Stimulated activated naive B cell treated with anti-CD40 and anti-IgM and Interleukin-4, amounts not matched to agents 10 μg/mL and 1 μg/mL and 100 μg/mL, for 72 hours (primary cell): ENCODE measurements at regions not wholly inside any gene's neighbourhood (a gene's known extent, or its start where the extent isn't known, plus 50 kb on each side); places are given as distances from the start of the nearest gene placed in this dataset.

Experiments
- ATAC-seq, 2 donors: fragments of 150-1000 bp; cut with Tn5 transposase; replicated peaks; 2 replicates each; pipeline ENCODE4 v1.10.0; 2021; ENCODE audit warnings: moderate library complexity in 1 of 2
- DNase-seq: peaks from one replicate; pipeline ENCODE4 v3.0.0; 2021
- H3K27ac Mint-ChIP-seq: one replicate; pipeline ENCODE4 v1.8.0; 2022; ENCODE audit warnings: mild to moderate bottlenecking, mixed read lengths
- H3K27me3 Mint-ChIP-seq, 2 donors: one replicate each; pipeline ENCODE4 v1.8.0; 2022; ENCODE audit warnings: mixed read lengths in 2 of 2
- H3K36me3 Mint-ChIP-seq, 2 donors: one replicate each; pipeline ENCODE4 v1.8.0; 2022; ENCODE audit warnings: mixed read lengths in 2 of 2, mild to moderate bottlenecking in 1 of 2
- H3K4me1 Mint-ChIP-seq, 2 donors: one replicate each; pipeline ENCODE4 v1.8.0; 2022; ENCODE audit warnings: mixed read lengths in 2 of 2, mild to moderate bottlenecking in 1 of 2
- H3K4me3 Mint-ChIP-seq, 2 donors: one replicate each; pipeline ENCODE4 v1.8.0; 2022; ENCODE audit warnings: mild to moderate bottlenecking in 2 of 2, mixed read lengths in 2 of 2, moderate library complexity in 1 of 2
- H3K9me3 Mint-ChIP-seq, 2 donors: one replicate each; pipeline ENCODE4 v1.8.0; 2022; ENCODE audit warnings: mixed read lengths in 2 of 2, mild to moderate bottlenecking in 1 of 2

DNA sequence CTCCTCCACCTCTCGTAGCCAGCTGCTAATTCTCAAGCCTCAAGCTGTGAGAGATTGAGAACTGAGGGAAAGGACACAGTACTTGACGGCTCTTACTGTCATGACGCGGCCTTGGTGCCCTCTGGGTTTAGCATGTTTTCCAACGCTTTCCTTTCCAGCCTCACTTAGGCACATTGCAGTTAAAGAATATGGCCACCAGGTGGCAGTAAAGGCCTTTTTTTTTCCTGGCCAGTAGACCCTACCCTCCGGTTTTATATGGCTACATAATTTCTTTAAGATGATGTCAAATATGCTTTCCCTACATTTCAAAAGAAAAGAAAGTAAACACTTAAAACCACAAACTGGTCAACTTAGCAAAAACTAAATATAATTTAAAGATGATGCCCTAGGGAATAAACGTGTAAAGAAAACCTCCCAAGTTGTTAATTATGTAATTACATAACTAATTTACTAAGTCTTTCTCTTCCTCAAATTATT is 56.8 kb upstream of the PRDX6 start:
- peak overlapping the region; percentile 92 for H3K27ac Mint-ChIP-seq
- peaks cover 43 to 65% of the 10 kb centered on the region in 2 donors for H3K4me1 Mint-ChIP-seq
- peaks cover 0 to 4% of the 10 kb centered on the region in 2 donors for H3K9me3 Mint-ChIP-seq
- peak overlapping the region in 1 of 2 donors; percentile 61 for H3K4me3 Mint-ChIP-seq
- peaks cover 15 to 26% of the 10 kb centered on the region in 2 donors for H3K36me3 Mint-ChIP-seq
- no peak for DNase-seq
- peak; percentile 17 to 19 for ATAC-seq
- H3K27me3 Mint-ChIP-seq, result no peaks in the 10 kb centered on the region

DNA sequence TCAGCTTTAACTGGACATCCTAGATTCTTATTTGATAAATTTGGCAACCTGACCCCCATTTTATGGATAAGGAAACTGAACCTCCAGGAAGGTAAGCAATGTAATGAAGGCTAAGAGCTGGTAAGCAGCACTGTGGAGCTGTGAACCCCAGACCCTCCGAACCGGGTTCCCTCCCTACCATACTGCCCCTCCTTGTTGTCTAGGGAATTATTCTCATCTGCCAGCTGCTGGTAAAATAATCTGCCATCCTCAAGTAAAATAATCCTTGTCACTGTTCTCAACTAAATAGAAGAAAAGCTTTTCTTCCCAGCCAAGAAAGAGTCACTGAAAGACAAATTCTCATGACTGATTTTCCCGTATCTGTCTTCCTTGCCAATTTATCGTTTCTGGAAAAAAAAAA is 55.8 kb upstream of the PRDX6 start:
- H3K27ac Mint-ChIP-seq, result no peak overlapping the region
- no peak for DNase-seq
- peaks cover 11 to 20% of the 10 kb centered on the region in 2 donors for H3K36me3 Mint-ChIP-seq
- peaks cover 0 to 1% of the 10 kb centered on the region in 2 donors for H3K9me3 Mint-ChIP-seq
- ATAC-seq, result no peak
- H3K27me3 Mint-ChIP-seq, result no peaks in the 10 kb centered on the region
- no peak overlapping the region for H3K4me3 Mint-ChIP-seq
- H3K4me1 Mint-ChIP-seq, result peaks cover 34 to 56% of the 10 kb centered on the region in 2 donors

DNA sequence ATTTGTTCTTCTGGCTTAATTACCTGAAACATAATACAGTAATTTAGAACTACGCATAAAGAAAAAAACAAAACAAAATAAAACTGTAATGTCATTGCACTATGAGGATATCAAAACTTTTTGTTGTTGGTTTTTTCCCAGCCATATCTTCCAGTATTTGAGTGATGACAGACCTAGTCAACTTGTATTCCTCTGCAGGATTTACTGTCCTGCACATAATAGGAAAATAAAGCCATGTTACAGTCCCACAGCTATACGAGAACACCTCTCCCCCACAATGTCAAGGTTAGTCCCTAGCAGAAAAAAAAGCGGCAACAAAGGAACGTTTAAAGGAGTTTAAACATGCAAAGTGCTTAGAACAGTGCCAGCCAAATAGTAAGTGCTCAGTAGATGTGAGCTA is 55.3 kb upstream of the PRDX6 start:
- Mint-ChIP-seq H3K4me3 (no peak overlapping the region), H3K9me3 (peaks cover 0 to 1% of the 10 kb centered on the region in 2 donors), H3K27ac (no peak overlapping the region), H3K36me3 (peaks cover 11 to 19% of the 10 kb centered on the region in 2 donors), H3K27me3 (no peaks in the 10 kb centered on the region), H3K4me1 (peaks cover 33 to 52% of the 10 kb centered on the region in 2 donors)
- DNase-seq (no peak), ATAC-seq (no peak)

DNA sequence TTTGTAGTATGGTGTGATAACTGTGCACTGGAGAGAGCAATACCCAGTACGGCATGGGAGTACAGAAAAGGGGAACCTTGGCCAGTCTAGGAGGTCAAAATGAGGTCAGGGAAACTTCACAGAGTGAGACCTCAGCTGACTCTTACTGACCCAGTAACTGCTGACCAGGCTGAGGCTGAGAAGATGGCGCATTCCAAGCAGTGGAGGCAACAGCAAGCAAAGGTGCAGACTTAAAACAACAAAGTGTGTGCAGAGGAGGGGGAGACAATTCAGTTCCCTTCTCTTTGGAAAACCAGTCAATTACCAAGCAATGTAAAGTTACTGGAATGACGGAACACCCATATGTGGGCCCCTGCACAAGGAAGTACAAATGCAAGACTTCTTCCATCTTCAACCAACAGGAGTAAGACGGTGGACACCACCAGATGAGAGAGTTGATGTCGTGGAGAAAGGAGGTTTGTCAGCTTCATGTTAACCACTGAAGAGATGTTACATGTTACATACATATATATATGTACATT is 54.6 kb upstream of the PRDX6 start:
- H3K4me3 Mint-ChIP-seq, result no peak overlapping the region
- peaks cover 0 to 1% of the 10 kb centered on the region in 2 donors for H3K9me3 Mint-ChIP-seq
- peaks cover 32 to 45% of the 10 kb centered on the region in 2 donors for H3K4me1 Mint-ChIP-seq
- DNase-seq, result no peak
- ATAC-seq, result peak in 1 of 2 donors; percentile 13
- no peak overlapping the region for H3K27ac Mint-ChIP-seq
- H3K27me3 Mint-ChIP-seq, result no peaks in the 10 kb centered on the region
- peaks cover 11 to 19% of the 10 kb centered on the region in 2 donors for H3K36me3 Mint-ChIP-seq

DNA sequence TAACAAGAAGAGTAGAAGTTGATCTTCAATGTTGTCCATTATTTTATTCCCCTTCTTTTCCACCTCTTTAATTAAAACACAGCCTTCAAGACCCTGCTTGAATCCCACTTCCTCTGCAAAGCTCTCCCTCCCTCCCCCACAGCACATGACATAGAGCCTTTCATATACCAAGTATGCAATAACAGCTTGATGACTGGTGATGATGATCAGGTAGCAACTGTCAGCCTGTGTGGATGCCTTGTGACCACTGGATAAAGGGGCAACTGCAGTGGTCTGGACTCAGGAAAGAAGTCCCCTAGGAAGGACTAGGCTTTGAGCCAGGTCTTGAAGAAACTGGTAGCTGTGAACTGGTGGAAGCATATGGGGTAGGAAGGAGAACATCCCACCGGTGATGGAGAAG is 53.8 kb upstream of the PRDX6 start:
- DNase-seq (no peak), ATAC-seq (no peak)
- peaks cover 24 to 37% of the 10 kb centered on the region in 2 donors for H3K4me1 Mint-ChIP-seq
- no peak overlapping the region for H3K4me3 Mint-ChIP-seq
- no peaks in the 10 kb centered on the region for H3K27me3 Mint-ChIP-seq
- peaks cover 0 to 1% of the 10 kb centered on the region in 2 donors for H3K9me3 Mint-ChIP-seq
- no peak overlapping the region for H3K27ac Mint-ChIP-seq
- H3K36me3 Mint-ChIP-seq, result peaks cover 11 to 19% of the 10 kb centered on the region in 2 donors

DNA sequence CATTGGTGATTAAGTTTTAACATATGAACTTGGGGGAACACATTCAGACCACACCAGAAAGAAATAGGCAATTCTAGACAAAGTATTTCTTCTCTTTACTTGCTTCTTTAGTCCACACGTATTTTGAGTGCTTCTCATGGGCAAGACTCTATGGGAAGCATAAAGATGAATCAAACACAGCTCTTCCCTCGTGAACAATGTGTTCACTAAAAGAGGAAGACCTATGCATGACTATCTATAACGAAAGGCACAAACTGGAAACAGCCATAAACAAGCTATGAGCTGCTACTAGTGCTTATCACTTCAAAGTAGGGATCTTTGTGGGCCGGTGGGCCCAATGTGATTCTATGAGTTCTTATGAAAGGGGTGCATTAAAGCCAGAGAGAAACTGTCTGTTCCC is 53.0 kb upstream of the PRDX6 start:
- H3K4me3 Mint-ChIP-seq, result no peak overlapping the region
- H3K36me3 Mint-ChIP-seq, result peaks cover 6 to 15% of the 10 kb centered on the region in 2 donors
- ATAC-seq (no peak), DNase-seq (no peak)
- no peaks in the 10 kb centered on the region for H3K9me3 Mint-ChIP-seq
- no peaks in the 10 kb centered on the region for H3K27me3 Mint-ChIP-seq
- no peak overlapping the region for H3K27ac Mint-ChIP-seq
- peaks cover 22 to 31% of the 10 kb centered on the region in 2 donors for H3K4me1 Mint-ChIP-seq

DNA sequence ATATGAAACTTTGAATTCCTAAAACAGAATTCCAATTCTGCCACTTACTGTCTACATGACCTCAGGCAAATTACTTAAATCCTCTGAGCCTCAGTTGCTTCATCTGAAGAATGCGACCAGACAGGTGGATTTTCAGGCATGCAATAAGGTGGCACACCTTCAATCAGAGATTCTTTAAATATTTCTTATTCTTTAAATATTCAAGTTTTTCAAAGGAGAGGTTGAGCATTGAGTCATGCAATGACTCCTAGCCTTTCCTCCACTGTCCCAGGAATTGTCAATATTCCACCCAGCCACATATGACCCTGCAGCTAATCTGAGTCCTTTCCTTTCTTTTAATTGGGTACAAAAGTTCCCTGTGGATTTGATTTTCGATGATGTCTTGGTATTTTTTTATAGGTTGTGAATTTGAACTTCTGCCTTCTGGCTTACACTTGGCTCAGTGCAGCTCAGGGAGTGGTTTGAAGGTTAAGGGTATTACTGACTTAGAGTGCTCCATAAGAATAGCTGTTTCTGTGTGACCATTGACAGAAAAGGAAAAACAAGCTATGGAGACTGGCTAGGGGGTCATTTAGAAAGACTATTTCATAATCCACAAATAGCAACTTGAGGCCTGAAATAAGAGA is 52.2 kb upstream of the PRDX6 start:
- DNase-seq (no peak), ATAC-seq (no peak)
- Mint-ChIP-seq H3K4me3 (no peak overlapping the region), H3K9me3 (no peaks in the 10 kb centered on the region), H3K27ac (no peak overlapping the region), H3K4me1 (peaks cover 23 to 31% of the 10 kb centered on the region in 2 donors), H3K36me3 (peaks cover 6 to 13% of the 10 kb centered on the region in 2 donors), H3K27me3 (no peaks in the 10 kb centered on the region)

DNA sequence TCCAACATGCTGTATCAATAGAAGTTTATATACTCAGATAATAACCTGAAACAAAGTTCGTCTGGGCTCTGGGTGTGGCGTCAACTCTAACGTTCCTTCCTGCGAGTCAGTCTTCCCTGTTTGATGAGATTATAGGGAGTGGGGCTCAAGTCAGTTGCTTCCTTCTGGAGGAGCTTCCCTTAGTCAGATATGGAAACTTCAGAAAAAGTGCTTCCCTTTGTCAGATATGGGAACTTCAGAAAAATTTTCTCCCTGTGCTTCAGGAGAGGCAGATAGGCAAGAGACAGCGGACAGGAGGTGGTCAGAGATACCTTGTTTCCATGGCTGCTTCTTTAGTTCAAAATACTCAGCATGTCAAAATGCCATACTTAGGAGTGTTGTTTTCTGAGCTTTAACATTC is 51.1 kb upstream of the PRDX6 start:
- H3K27ac Mint-ChIP-seq, result no peak overlapping the region
- no peak overlapping the region for H3K4me3 Mint-ChIP-seq
- DNase-seq (no peak), ATAC-seq (no peak)
- H3K4me1 Mint-ChIP-seq, result peaks cover 23 to 35% of the 10 kb centered on the region in 2 donors
- no peaks in the 10 kb centered on the region for H3K27me3 Mint-ChIP-seq
- peaks cover 6 to 9% of the 10 kb centered on the region in 2 donors for H3K36me3 Mint-ChIP-seq
- no peaks in the 10 kb centered on the region for H3K9me3 Mint-ChIP-seq

DNA sequence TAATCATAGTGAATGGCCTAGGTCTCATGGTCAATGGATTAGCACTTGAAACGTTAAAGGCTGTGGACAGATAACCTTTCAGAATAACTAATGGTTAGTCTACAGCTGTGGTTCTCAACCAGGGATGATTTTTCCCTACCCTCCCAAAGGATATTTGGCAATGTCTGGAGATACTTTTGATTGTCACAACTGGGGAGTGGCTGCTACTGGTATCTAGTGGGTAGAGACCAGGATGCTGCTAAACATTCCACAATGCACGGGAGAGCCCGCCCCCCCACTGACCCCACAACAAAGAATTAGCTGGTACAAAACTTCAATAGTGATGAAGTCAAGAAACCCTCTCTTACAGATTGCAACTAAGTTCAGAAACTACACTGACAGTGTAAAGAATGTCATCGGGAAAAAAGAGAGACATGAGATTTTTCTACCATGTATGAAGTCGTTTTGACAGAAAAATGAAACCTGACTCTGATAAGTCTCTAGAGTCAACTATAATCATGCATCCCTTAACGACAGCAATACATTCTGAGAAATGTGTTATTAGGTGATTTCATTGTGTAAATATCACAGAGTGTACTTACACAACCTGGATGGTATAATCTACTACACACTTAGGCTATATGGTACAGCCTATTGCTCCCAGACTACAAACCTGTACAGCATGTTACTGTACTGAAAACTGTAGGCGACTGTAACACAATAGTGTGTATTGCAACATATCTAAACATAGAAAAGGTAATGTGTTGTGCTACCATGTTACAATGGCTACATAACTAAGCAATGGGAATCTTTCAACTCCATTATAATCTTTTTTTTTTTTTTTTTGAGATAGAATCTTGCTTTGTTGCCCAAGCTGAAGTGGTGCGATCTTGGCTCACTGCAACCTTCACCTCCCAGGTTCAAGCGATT is 49.7 kb upstream of the PRDX6 start:
- Mint-ChIP-seq H3K4me3 (no peak overlapping the region), H3K36me3 (peaks cover 0 to 4% of the 10 kb centered on the region in 2 donors), H3K27me3 (no peaks in the 10 kb centered on the region), H3K27ac (no peak overlapping the region), H3K4me1 (peaks cover 18 to 27% of the 10 kb centered on the region in 2 donors), H3K9me3 (no peaks in the 10 kb centered on the region)
- ATAC-seq (no peak), DNase-seq (no peak)
